K562 (cell line): ENCODE measurements at regions not wholly inside any gene's neighbourhood (a gene's known extent, or its start where the extent isn't known, plus 50 kb on each side); places are given as distances from the start of the nearest gene placed in this dataset.

Experiments used
- ATAC-seq: fragments of 200-7000 bp; cut with Tn5 transposase; 3 replicates; pipeline ENCODE4 v1.9.1; 2020; ENCODE audit warnings: moderate library complexity
- BruUV-seq: library from RNA; stranded (reverse); fragments of 400-500 nt; replicated peaks from 2 replicates; lab custom pipeline; 2021; lab: Mats Ljungman, UMichigan
- CTCF ChIA-PET: fragments of 300-600 bp; formaldehyde crosslinking; extraction: SDS; loops from one replicate; lab custom pipeline; 2021; ENCODE audit warnings: low intra/inter-chr PET ratio; lab: Yijun Ruan, JAX
- POLR2A ChIA-PET: fragments of 300-600, 350-650 bp; sonication (Branson Sonifier 250); formaldehyde crosslinking; extraction: SDS; loops from one replicate; lab custom pipeline; 2021; ENCODE audit warnings: antibody characterized with exemption, inconsistent platforms; lab: Yijun Ruan, JAX
- DNase-seq, 4 experiments: peaks; one replicate each; pipeline versions ENCODE4 v3.0.0 to v3.0.0-alpha.2; 2011 to 2018; ENCODE audit warnings: low spot score in 3 of 4, mixed read lengths in 3 of 4; ENCODE audit errors: extremely low read depth in 1 of 4
- FAIRE-seq: peaks from 2 replicates; lab custom pipeline; 2011; peaks lifted over from hg19 to GRCh38; lab: Jason Lieb, UNC
- H2AFZ ChIP-seq: 2 replicates; pipeline ENCODE4 v1.6.0; 2011; ENCODE audit warnings: low read depth, low read length, control low read depth, inconsistent platforms
- H3K27ac ChIP-seq: fragments of 200-600 bp; 3 replicates; pipeline ENCODE4 v1.8.0; 2011; ENCODE audit warnings: low read depth, mild to moderate bottlenecking, control low read depth, inconsistent platforms, low read length, moderate library complexity, mixed read lengths; ENCODE audit errors: extremely low read depth
- H3K27me3 ChIP-seq, 2 experiments: fragments of 300-600 bp in 1 of 2; 2 replicates in 1 of 2; 3 replicates in 1 of 2; pipeline versions ENCODE4 v1.6.0 to v1.8.0; 2011; ENCODE audit warnings: inconsistent platforms in 2 of 2, low read length in 2 of 2, mild to moderate bottlenecking in 1 of 2, mixed read lengths in 1 of 2, moderate library complexity in 1 of 2; ENCODE audit not compliant: control insufficient read depth in 2 of 2, insufficient read depth in 2 of 2
- H3K36me3 ChIP-seq: fragments of 300-600 bp; 3 replicates; pipeline ENCODE4 v1.8.0; 2011; ENCODE audit warnings: mild to moderate bottlenecking, low read length, inconsistent platforms; ENCODE audit not compliant: control insufficient read depth, insufficient read depth
- H3K4me1 ChIP-seq, 2 experiments: fragments of 200-600 bp in 1 of 2; replicated peaks in 1 of 2; 2 replicates in 1 of 2; 3 replicates in 1 of 2; pipeline versions ENCODE4 v1.5.1 to v1.8.0; 2011; ENCODE audit warnings: inconsistent platforms in 2 of 2, low read length in 2 of 2, mild to moderate bottlenecking in 1 of 2, mixed read lengths in 1 of 2, moderate library complexity in 1 of 2; ENCODE audit not compliant: control insufficient read depth in 2 of 2, insufficient read depth in 2 of 2
- H3K4me2 ChIP-seq: 2 replicates; pipeline ENCODE4 v1.6.1; 2011; ENCODE audit warnings: low read length, control low read depth, inconsistent platforms, mixed read lengths; ENCODE audit not compliant: insufficient read depth
- H3K4me3 ChIP-seq: fragments of 200-600 bp; sonication (generic), shearing (Covaris generic); 2 replicates; pipeline ENCODE4 v1.5.1; 2016; ENCODE audit warnings: control low read depth, inconsistent platforms
- H3K79me2 ChIP-seq: fragments of 200-600 bp; 3 replicates; pipeline ENCODE4 v1.8.0; 2011; ENCODE audit warnings: low read length, inconsistent platforms; ENCODE audit not compliant: control insufficient read depth, insufficient read depth
- H3K9ac ChIP-seq, 2 experiments: 2 replicates each; pipeline versions ENCODE4 v1.6.0 to v1.6.1; 2011; ENCODE audit warnings: low read depth in 2 of 2, low read length in 2 of 2, control low read depth in 1 of 2, inconsistent platforms in 1 of 2, mild to moderate bottlenecking in 1 of 2, mixed read lengths in 1 of 2; ENCODE audit not compliant: insufficient read depth in 1 of 2
- H3K9me1 ChIP-seq: one replicate; pipeline ENCODE4 v1.6.0; 2011; ENCODE audit warnings: inconsistent platforms, mild to moderate bottlenecking, low read length, moderate library complexity; ENCODE audit not compliant: control insufficient read depth, insufficient read depth
- H3K9me3 ChIP-seq: replicated peaks from 2 replicates; pipeline ENCODE4 v1.5.1; 2011; ENCODE audit warnings: low read depth, low read length, inconsistent platforms; ENCODE audit not compliant: control insufficient read depth, insufficient read depth
- H4K20me1 ChIP-seq: replicated peaks from 2 replicates; pipeline ENCODE4 v1.6.1; 2011; ENCODE audit warnings: low read length, inconsistent platforms, mixed read lengths; ENCODE audit not compliant: control insufficient read depth, insufficient read depth
- ARID2 ChIP-seq: fragments of 450-650 bp; IDR thresholded peaks from 2 replicates; pipeline ENCODE4 v1.6.1; 2017; ENCODE audit warnings: antibody characterized with exemption, mild to moderate bottlenecking
- BACH1 ChIP-seq: fragments of 200-800 bp; sonication (Bioruptor generic); IDR thresholded peaks from 2 replicates; pipeline ENCODE4 v1.6.1; 2016; ENCODE audit warnings: missing genetic modification characterization, missing compliant biosample characterization
- CBFA2T2 ChIP-seq: fragments of 450-650 bp; conservative IDR thresholded peaks from 2 replicates; pipeline ENCODE4 v1.6.1; 2017; ENCODE audit warnings: mild to moderate bottlenecking
- CHCHD3 ChIP-seq: fragments of 250-450 bp; sonication (Bioruptor Pico); IDR thresholded peaks from 2 replicates; pipeline ENCODE4 v2.1.2; 2022; ENCODE audit warnings: mild to moderate bottlenecking
- GMEB1 ChIP-seq: fragments of 250-450 bp; sonication (Bioruptor Pico); IDR thresholded peaks from 2 replicates; pipeline ENCODE4 v1.4.0; 2020; ENCODE audit warnings: mild to moderate bottlenecking
- KHSRP ChIP-seq: fragments of 450-650 bp; IDR thresholded peaks from 2 replicates; pipeline ENCODE4 v1.6.1; 2017
- MAX ChIP-seq: sonication (generic); formaldehyde crosslinking; IDR thresholded peaks from 2 replicates; pipeline ENCODE4 v1.9.0; 2022; ENCODE audit warnings: mild to moderate bottlenecking, missing genetic modification reagents
- NONO ChIP-seq, 2 experiments: fragments of 200-400 bp in 1 of 2; fragments of 450-650 bp in 1 of 2; formaldehyde crosslinking in 1 of 2; IDR thresholded peaks; 2 replicates each; pipeline ENCODE4 v1.6.1; 2017; ENCODE audit warnings: low read depth in 2 of 2, mild to moderate bottlenecking in 2 of 2, moderate library complexity in 2 of 2, low read length in 1 of 2
- POLR2B ChIP-seq: fragments of 450-650 bp; IDR thresholded peaks from 2 replicates; pipeline ENCODE4 v1.6.1; 2018; ENCODE audit warnings: low read depth; ENCODE audit not compliant: partially characterized antibody
- ZBTB11 ChIP-seq, 3 experiments: fragments of 200-800 bp in 1 of 3; fragments of 250-450 bp in 1 of 3; fragments of 450-650 bp in 1 of 3; sonication (Bioruptor Pico) in 1 of 3; sonication (Bioruptor generic) in 1 of 3; formaldehyde crosslinking in 1 of 3; IDR thresholded peaks; 2 replicates each; pipeline versions ENCODE4 v1.6.1 to v1.8.0; 2016 to 2022; ENCODE audit warnings: mild to moderate bottlenecking in 2 of 3, missing genetic modification characterization in 2 of 3, missing compliant biosample characterization in 1 of 3, moderate library complexity in 1 of 3
- ZFP91 ChIP-seq: sonication (generic); formaldehyde crosslinking; IDR thresholded peaks from 2 replicates; pipeline ENCODE4 v1.8.0; 2022; ENCODE audit warnings: mild to moderate bottlenecking, missing genetic modification reagents
- ZNF696 ChIP-seq: fragments of 250-450 bp; sonication (Bioruptor Pico); conservative IDR thresholded peaks from 2 replicates; pipeline ENCODE4 v1.4.0; 2020; ENCODE audit warnings: mild to moderate bottlenecking, moderate library complexity
- in situ Hi-C: fragments of 300-500 bp; cut with MboI; formaldehyde crosslinking; loops from 4 replicates; pipeline ENCODE4 v1.15.0; 2018; ENCODE audit warnings: inconsistent platforms, mixed read lengths
- intact Hi-C: fragments of 100-400 bp; cut with micrococcal nuclease; formaldehyde crosslinking; loops from 2 replicates; pipeline ENCODE4 v1.14.2; 2022

GRCh38 chr2:204280262-204280668, 265.0 kb upstream of the PARD3B start:
- Histone ChIP-seq H3K79me2 (no peaks in the 10 kb centered on the region), H3K9me3 (no peaks in the 10 kb centered on the region), H4K20me1 (no peaks in the 10 kb centered on the region), H3K4me3 (no peak overlapping the region), H3K4me1 (no peaks in the 10 kb centered on the region), H3K4me2 (no peak overlapping the region), H3K9me1 (no peaks in the 10 kb centered on the region), H3K27ac (no peak overlapping the region), H3K36me3 (no peaks in the 10 kb centered on the region), H2AFZ (no peak overlapping the region), H3K9ac (no peak overlapping the region), H3K27me3 (peaks cover 0 to 5% of the 10 kb centered on the region in 2 experiments; a peak in 1 of 5 replicates)
- in situ Hi-C loops (no loop called here), intact Hi-C loops (no loop called here)
- ATAC-seq (no peak), DNase-seq (peak in 2 of 4 experiments; percentile 11 to 16), FAIRE-seq (no peak)
- no TSS peak for BruUV-seq
- ChIA-PET POLR2A (interaction anchor here (0.6 kb wide), 1 partner anchor 363 kb away, joined by 4 read pairs; no protein-coding TSS in a partner anchor), CTCF (no interaction called here)
- TF ChIP-seq ZFP91 (no peak), CHCHD3 (CRISPR knock-in tag) (no peak), GMEB1 (CRISPR knock-in tag) (no peak), ARID2 (no peak), CBFA2T2 (peak; percentile 88), ZBTB11 (CRISPR knock-in tag; IDR thresholded peaks at IDR 0.05) (peak in 1 of 3 experiments; percentile 54; a peak in 1 of 6 replicates), BACH1 (tag) (peak; percentile 31; the same call in 1 of the 2 replicates), MAX (CRISPR knock-in tag) (no peak), KHSRP (no peak), POLR2B (no peak), NONO (IDR thresholded peaks at IDR 0.05; ENCODE audit: low read depth in 2 of 2, low read length in 1 of 2) (no peak), ZNF696 (CRISPR knock-in tag) (no peak)
